ENCODE measurements at regions not wholly inside any gene's neighbourhood (a gene's known extent, or its start where the extent isn't known, plus 50 kb on each side); places are given as distances from the start of the nearest gene placed in this dataset.
A peak's percentile ranks its signal among the peaks of the same experiment; 100 is the strongest.

DNA sequence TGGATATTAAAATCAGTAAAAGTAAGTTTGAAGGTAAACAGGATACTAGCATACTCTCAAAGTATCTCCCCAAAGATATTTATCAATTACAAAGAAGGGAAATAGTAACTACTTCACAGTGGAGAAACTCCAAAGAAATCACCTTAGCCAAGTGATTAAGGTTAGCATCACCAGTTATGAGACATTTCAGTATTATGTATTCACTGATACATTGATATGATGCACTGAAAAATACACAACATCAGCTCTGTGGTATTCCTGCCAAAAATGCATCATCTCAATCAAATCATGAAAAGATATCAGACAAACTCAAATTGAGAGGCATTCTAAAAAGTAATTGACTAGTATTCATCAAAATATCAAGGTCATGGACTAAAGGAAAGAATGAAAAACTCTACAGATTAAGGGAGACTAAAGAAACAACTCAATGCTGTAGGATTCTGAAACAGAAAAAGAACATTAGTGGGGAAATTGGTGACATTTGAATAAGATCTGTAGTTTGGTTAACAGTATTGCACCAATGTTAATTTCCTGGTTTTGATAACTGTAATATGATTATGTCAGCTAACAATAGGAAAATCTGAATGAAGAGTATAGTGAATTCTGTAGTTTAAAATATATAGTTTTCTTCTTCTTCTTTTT lies 215.4 kb downstream of the UACA start:
- no peak for DNase-seq

DNA sequence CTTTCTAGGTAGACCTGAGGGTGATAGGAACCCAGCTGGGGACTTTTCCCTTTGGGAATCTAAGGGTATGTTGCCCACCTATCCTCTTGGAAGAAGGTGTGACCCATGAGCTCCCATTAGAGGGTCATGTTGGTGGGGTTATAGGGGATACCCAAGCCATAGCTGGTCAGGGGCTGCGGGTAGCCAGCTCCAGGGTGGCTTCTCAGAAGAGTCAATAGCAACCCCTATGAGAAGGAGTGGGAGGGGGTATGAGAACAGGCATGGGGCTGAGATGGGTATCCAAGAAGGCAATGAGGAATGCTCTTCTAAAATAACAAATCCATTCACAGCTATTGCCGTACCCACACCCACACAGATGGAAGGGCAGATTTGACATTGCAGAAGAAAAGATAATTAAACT lies 217.8 kb downstream of the UACA start:
- no peak for DNase-seq

DNA sequence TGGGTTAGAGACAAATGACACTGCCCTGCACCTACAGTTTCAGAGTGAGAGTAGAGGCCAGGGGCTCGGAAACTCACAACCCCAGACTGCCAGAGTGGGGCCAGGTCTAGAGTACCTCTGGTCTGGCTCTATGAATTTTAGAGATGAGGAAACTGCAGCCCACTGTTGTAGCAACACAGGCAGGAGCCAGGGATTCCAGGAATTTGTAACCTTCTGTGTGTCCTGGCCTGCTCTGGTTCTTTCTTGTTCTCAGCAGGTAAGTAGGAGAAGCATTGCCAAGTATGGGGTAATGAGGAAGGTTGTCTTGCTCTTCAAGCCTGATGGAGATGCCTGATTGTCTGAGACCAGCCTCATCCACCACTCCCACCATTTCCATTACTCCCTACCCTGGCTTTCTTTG lies 221.8 kb downstream of the UACA start:
- no peak for DNase-seq

DNA sequence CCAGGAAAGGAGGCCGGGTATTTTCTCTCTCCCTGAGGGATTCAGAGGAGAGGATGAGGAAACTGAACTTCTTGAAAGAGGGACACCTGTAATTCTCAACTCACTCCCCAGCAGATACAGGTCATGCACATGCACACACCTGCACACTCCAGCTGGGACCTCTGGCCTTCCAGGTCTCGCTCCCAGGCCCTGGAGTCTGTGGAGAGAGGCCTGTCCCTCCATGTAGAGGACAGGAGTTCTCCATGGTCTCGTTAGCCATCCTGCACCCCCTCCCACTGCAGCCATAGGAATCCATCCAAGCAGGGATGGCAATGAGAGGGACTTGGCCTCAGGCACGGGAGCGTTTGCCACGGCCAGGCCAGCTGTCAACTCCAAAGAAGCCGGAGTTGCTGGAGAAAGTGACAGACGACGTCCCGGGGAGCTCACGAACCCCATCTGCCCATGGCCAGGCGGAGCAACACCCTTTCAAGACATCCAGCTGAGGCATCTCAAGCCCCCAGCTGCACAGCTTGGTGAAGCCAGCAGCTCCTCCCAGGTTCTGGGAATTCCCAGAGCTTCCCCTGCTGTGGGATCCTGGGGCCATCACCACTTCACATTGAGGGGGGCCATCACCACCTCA lies 223.3 kb downstream of the UACA start:
- no peak for DNase-seq

DNA sequence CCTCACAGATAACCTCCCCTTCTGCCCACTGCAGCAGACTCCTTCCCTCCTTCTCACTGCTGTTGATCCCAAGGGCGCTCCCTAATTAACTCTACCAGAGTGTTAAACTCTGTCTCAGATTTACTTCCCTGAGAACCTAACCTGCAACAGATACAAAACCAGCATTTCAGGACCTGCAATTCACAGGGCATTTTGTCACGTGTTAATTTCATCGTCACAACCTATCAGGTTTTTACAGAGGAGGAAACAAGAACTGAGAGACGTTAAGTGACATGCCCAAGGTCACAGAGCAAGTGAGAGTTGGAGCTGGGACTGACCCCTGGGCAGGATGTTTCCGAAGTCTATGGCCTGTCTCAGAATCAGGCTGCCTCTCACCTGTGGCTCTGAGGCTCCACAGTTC lies 223.9 kb downstream of the UACA start:
- DNase-seq = no peak

DNA sequence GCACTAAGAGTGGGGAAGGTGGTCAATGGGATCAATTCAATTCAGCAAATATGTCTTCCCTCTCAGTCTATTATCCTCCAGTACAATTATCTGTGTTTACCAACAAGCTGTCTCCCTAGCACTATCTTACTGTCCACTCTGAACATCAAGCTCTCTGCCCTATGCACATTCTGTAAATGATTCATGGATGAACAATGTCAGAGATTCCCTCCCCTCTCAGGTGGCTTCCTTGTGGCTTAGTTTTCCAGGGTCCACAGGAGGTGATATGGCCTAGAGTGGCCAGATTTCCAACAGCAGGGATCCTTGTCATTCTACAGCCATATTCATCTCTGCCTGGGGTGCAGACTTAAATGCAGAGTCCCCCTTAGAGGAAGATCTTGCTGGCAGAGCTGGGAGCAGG lies 225.1 kb downstream of the UACA start:
- no peak for DNase-seq

DNA sequence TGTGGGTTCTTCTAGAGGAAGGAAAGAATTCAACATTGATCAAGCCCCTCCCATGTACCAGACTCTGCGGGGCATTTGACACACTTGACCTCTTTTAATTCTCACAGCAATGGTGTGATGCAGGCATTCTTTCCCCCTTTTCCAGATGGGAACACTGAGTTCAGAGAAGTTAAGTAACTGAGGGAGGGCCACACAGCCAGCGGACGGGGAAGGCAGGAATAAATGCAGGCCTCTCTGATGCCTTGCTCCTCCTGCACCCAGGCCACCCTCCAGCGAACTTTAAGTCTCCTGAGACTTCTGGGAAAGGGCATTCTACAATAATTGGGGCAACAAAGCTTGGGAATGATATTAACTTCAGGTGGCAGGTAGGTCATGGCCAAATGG lies 227.4 kb downstream of the UACA start:
- DNase-seq = no peak

DNA sequence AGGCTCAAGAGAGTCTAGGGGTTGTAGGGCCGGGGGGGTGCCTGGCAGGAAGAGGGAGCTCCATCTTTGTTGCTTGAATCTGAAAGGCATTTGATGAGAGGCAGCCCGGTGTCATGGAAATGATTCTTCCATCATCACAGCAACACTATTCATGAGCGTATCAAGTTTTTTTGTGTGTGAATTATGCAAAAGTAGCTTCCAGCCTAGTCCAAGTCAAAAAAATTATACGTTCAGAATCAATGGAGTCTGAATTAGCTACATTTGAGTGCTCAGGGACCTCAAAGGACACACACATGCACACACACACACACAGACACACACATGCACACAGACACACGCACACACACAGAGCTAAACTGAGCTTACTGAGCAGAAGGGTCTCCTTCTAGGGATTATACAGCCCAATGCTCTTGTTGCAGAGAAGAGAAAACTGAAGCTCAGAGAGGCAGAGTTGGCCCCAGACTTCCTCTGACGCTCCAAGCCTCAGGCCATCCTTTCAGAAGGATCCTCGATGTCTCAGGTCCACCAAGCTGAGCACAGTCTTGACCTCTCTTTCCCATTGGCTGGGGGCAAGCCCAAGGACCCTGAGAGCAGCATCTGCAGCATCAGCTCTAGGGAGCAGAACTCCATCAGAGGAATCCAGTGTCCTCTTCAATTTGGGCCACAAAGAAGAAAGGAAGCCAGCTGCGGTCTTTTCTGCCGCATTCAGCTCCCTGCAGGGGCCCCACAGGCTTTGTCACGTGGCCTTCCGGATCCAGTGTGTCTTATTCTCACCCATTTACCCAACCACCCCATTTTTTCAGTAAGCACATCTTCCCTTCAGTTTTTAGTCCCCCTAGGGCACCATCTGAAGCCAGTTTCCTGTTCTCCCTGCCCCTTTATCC lies 228.0 kb downstream of the UACA start:
- no peak for DNase-seq

DNA sequence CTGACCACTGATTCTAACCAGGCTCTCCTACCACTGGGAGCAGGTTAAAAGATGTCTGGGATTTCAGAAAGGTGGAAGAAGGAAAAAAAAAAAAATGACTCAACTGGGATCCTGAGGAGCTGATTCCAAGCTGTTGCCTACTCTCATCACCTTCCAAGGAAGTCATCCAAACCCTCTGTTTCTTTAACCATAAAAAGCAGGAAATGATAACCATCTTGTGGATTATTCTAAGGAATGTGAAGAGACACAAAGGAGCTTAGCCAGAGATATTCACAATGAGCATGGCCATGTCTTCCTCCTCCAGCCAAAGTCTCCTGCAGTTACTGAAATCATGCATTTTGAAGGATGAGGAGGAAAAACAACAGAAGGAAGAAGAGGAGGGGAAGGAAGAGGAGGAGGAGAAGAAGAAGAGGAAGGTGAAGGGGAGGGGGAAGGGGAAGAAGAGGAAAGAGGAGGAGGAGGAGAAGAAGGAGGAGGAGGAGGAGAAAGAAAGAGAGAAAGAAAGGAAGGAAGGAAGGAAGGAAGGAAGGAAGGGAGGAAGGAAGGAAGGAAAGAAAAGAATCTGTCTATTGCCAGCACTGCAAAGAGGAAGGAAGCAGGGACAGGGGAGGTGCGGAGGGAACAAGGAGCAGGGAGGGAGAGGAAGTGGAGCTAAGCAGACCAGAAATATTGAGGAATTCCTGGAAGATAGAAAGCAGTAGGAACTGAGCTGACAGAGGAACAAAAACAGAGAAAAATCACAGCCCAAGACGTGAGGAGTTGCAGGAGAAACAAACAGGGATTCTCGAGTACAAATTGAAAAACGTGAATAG lies 229.2 kb downstream of the UACA start:
- DNase-seq = no peak

DNA sequence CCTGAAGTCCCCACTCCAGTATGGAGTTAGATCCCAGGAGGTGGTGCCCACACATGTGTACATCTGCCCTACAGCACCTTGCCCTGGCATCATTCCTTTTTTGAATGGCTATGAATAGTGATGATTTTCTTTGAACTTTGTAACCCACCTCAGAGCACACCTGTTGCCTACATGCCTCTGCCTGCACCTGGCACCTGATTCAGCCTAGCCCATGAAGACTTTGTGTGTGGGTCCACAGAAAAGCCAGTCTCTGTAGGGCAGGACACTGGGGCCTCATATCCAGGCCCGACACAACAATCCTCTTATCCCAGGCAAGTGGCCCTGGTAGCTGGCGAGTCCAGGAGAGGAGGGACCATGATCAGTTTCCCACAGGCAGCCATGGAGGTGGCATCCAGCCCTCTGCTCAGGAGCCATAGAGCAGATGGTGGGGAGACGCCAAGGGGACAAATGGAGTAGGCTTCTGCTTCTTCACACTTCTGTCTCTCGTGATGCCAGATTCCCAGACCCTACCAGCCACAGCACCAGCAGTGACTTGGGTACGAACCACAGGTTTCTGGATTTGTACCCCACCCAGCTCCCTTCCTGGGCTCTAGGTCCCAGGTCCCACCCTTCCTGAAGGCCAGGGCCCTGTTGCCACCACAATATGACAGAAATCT lies 230.7 kb downstream of the UACA start:
- no peak for DNase-seq

DNA sequence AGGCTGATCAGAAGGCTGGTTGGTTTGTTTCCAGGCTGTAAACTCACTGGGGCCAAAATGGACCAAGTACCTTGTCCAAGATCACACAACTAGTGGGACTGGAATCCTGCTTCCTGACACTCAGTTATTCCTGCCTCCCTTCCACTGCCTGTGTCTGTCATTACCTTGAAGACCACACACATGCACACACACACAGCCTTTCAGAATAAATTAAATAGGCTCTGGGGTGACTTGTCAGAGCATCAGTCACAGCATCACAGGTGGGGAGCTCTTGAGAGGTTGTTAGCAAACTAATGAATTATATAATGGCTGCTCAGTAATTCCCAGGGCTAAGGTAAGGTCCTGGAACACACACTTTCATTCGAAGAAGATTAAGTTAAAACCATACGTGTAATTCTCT lies 231.8 kb downstream of the UACA start:
- DNase-seq = no peak

DNA sequence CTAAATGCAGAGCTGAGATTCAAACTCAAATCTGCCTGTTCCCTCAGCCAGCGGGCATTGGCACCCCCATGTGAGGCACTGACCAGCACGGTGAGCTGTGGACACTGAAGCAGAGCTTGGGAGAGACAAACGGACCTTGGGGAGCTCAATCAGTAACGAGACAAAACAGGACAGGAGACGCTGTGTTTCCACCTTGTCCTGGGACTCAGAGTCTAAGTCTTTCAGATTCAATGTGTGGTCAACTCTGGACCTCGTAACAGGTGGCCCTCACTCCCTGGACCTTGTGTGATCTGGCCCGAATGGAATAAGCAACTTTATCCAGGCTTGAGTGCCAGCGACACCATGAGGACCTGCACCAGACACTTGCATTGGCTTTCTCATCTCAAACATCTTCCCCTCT lies 232.5 kb downstream of the UACA start:
- DNase-seq = no peak

DNA sequence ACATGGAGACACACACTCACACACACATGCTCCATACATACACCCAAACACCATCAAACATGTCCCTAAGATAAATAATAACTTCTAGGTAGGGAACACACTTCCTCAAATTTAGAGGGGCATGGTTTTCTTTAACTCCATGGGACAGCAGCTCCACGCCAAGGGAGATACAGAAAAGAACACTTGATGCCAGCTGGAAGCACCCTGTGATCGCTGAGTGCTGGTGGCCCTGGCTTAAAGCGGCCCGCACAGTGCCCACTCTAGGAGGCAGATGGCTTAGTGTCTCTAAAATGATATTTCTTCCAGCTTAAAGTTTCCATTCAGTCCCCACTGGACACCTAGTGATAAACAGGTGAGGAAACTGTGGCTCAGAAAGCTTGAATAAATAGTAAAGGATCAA lies 232.9 kb downstream of the UACA start:
- no peak for DNase-seq

DNA sequence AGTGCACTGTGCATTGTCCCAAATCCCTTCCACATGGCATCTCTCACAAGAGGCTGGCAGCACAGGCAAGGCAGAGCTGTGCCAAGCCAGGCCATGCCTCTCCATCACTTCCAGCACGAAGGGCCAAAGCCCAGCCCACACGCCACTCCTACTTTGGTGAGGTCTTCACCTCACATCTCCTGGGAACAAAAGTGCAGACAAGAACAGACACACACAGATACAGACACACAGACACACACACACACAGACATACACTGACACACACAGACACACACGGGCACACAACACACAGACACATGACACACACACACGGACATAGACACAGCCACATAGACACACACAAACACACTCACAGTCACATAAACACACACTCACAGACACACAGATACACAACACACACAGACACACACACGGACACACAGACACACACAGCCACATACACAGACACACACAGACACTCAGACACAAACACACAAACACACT lies 233.3 kb downstream of the UACA start:
- DNase-seq = no peak

DNA sequence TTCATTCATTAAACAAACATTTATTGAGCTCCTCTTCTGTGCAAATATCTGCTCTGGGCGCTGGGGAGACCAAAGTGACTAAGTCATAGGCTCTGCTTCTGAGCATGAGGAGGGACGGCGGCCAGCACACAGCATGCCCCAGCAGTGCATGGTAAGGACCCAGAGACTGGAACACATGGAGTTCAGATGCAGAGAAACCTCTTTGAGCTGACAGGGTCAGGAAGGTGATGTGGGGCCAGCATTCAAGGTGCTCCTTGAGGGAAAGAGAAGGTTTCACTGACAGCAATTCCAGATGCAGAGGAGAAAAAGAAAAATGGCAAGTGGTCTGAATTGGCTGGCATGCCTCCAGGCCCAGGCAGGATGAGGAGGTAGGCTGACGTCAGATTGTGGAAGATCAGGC lies 234.5 kb downstream of the UACA start:
- no peak for DNase-seq

DNA sequence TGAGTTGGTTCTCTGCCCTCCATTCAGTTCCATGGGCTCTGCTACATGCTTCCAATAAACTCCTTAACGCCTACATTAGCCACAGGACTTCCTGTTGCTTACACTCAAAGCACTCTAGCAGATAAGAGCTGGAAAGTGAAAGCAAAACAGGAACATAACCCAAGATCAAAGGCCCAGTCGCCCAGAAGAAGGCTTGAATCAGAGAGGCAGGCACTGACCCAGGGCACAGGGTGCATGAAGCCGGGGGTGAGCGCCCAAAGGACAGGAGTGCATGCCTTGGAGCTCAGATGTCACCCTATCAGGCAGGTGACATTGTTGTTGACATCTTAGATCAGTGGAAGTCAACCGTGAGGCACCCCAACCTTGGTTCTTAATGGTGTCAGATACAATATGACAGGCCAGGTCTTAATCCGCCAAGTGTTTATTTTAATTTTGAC lies 235.1 kb downstream of the UACA start:
- DNase-seq = peak; percentile 68

DNA sequence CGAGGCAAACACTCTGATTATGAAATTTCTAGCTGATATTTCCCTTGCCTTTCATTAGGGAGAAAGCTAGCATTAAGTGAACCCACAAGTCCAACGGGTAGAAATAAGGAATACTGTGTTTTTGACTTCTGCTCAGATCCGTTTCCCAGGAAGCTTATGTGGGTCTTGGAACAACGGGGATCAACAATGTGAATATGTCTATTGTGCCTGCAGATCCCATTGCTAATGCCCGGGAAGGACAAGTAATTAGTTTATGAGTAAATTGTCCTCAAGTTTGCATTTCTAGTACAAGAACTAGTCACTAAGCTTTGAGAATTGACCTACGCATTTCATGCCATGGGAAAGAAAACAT lies 236.4 kb downstream of the UACA start:
- no peak for DNase-seq

DNA sequence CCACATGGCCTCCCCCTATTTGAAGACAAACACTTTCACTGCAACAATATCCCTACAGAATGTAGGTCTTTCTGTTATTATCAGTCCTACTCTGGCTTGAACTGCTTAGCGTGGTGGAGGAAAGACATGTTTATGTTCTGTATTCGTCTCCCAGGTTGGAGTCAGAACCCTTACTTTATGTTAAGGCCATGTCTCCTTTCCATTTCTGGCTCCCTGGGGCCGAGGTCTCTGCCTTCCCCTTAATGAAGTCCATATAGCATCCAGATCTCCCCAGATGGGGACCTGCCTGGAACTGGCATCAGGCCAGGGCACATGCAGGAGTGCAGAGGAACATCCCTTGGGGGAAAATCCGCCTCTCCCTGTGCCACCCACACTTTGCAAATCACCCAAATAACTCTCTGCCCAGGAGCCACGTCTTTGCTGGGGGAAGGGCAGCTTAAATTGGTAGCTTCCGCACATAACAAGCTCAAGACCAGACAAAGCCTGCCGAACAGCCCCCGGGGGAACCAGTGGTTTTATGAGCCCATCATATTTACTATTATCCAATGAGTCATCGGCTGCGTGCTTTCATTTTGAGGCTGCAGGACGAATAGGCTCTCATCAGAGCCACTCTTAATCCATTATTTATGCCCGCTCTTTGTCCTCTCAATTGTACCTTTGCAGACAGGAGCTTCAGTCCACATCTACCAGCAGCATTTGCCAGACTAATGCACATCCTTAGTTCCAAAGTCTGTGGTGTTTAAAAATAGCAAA lies 237.0 kb downstream of the UACA start:
- no peak for DNase-seq

DNA sequence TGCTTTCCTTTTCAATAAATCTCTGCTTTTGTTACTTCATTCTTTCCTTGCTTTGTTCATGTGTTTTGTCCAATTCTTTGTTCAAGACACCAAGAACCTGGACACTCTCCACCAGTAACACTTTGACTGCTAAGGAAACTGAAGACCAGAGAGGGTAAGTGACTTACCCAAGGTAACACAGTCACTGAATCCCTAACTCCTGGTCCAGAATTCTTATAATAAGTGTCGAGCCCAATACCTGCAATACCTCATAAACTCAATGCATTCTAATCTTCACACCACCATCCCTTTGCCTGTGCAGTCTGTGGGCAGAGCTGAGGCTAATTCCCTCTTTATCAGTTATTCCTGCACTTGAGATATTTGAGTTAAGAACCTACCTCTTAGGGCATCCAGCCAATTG lies 237.8 kb downstream of the UACA start:
- DNase-seq = no peak

DNA sequence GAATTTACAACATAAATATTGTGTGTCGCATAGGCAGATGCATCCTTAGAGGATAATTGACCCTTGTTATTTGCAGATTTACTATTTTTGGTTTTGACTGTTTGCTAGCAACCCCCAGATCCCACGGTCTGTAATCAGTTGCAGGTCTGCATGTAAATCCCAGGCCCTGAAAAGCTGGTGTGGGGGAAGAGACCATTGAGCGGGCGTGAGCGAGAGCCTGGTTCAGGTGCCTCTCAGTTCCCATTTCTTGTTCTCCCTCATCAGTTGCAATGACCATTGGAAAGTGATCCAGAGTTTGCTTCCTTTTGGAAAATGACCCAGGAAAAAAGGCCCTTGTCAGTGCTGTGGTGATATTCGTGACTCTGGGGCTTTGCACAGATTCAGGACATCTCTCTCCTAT lies 238.9 kb downstream of the UACA start:
- DNase-seq = no peak

DNA sequence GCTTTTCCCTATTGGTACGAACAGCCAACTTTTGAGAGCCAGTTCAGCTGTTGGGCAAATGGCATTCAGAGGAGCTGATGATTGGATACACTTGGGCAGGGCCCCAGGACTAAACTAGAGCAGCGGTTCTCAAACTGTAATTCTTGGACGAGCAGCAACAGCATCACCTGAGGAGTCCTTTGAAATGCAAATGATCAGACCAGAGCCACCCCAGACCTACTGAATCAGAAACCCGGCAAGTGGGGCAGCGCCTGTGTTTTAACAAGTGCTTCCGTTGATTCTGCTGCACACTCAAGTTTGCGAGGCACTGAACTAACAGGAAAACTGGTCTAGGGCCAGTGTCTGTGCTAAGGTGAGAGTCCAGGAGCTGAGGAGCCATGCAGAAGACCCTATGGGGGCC lies 239.7 kb downstream of the UACA start:
- no peak for DNase-seq

DNA sequence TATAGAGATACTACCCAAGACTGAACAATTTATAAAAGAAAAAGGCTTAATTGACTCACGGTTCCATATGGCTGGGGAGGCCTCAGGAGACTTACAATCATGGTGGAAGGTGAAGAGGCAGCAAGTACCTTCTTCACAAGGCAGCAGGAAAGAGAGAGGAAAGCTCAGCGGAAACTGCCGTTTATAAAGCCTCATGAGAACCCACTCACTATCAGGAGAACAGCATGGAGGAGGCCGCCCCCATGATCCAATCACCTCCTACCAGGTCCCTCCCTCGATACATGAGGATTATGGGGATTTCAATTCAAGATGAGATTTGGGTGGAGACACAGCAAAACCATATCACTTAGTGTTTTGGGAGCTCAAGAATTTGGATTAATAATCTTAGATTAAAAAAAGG lies 240.2 kb downstream of the UACA start:
- no peak for DNase-seq
